PC-3 (cell line): ENCODE measurements at regions not wholly inside any gene's neighbourhood (a gene's known extent, or its start where the extent isn't known, plus 50 kb on each side); places are given as distances from the start of the nearest gene placed in this dataset.

ENCODE experiments used
- ATAC-seq: fragments of 200-7000 bp; cut with Tn5 transposase; 2 replicates; pipeline ENCODE4 v1.9.1; 2020; ENCODE audit warnings: mild to moderate bottlenecking, moderate library complexity
- BruUV-seq: library from RNA; stranded (reverse); fragments of 400-500 nt; replicated peaks from 2 replicates; lab custom pipeline; 2021; lab: Mats Ljungman, UMichigan
- CTCF ChIA-PET: fragments of 300-600 bp; sonication (Branson Sonifier 250); formaldehyde crosslinking; loops from one replicate; lab custom pipeline; 2022; ENCODE audit warnings: antibody characterized with exemption; lab: Charles Lee
- POLR2A ChIA-PET: fragments of 300-600 bp; sonication (Branson Sonifier 250); formaldehyde crosslinking; loops from one replicate; lab custom pipeline; 2022; ENCODE audit warnings: antibody characterized with exemption; ENCODE audit not compliant: unreplicated experiment; lab: Charles Lee
- DNase-seq: peaks from one replicate; pipeline ENCODE4 v3.0.0-alpha.2; 2015
- H2AFZ ChIP-seq: fragments of 300-600 bp; sonication (generic); 2 replicates; pipeline ENCODE4 v1.6.0; 2016; ENCODE audit warnings: antibody characterized with exemption, low read length
- H3F3A ChIP-seq: fragments of 300-600 bp; sonication (generic); one replicate; pipeline ENCODE4 v1.6.0; 2017; ENCODE audit warnings: antibody characterized with exemption, low read length, control low read depth, mild to moderate bottlenecking; ENCODE audit not compliant: unreplicated experiment
- H3K27ac ChIP-seq: fragments of 300-600 bp; sonication (generic); 2 replicates; pipeline ENCODE4 v1.5.1; 2016; ENCODE audit warnings: mild to moderate bottlenecking, low read length
- H3K27me3 ChIP-seq: fragments of 300-600 bp; sonication (generic); 2 replicates; pipeline ENCODE4 v1.6.1; 2016; ENCODE audit warnings: low read length, mixed read lengths
- H3K36me3 ChIP-seq: fragments of 300-600 bp; sonication (generic); 2 replicates; pipeline ENCODE4 v1.6.1; 2016; ENCODE audit warnings: low read depth, mixed run types, low read length, mixed read lengths
- H3K4me1 ChIP-seq: fragments of 300-600 bp; sonication (generic); 2 replicates; pipeline ENCODE4 v1.5.1; 2016; ENCODE audit warnings: low read length; ENCODE audit not compliant: insufficient read depth
- H3K4me2 ChIP-seq: fragments of 300-600 bp; sonication (generic); 2 replicates; pipeline ENCODE4 v1.6.0; 2016; ENCODE audit warnings: low read length
- H3K4me3 ChIP-seq: fragments of 300-600 bp; sonication (generic); 2 replicates; pipeline ENCODE4 v1.5.1; 2016; ENCODE audit warnings: mild to moderate bottlenecking, low read length, mixed read lengths
- H3K79me2 ChIP-seq: fragments of 300-600 bp; sonication (generic); 2 replicates; pipeline ENCODE4 v1.6.1; 2017; ENCODE audit warnings: low read length, mixed read lengths
- H3K9ac ChIP-seq: fragments of 300-600 bp; sonication (generic); 2 replicates; pipeline ENCODE4 v1.6.0; 2016; ENCODE audit warnings: mild to moderate bottlenecking, low read length
- H3K9me2 ChIP-seq: fragments of 300-600 bp; sonication (generic); replicated peaks from 2 replicates; pipeline ENCODE4 v1.6.1; 2016; ENCODE audit warnings: mixed run types, low read length, mixed read lengths
- H3K9me3 ChIP-seq: fragments of 300-600 bp; sonication (generic); 2 replicates; pipeline ENCODE4 v1.6.1; 2016; ENCODE audit warnings: low read length, mixed read lengths
- H4K20me1 ChIP-seq: fragments of 300-600 bp; sonication (generic); 2 replicates; pipeline ENCODE4 v1.6.1; 2016; ENCODE audit warnings: low read length, mixed read lengths
- EZH2 ChIP-seq: fragments of 300-600 bp; sonication (generic); IDR thresholded peaks from one replicate; pipeline ENCODE4 v1.6.1; 2017; ENCODE audit warnings: antibody characterized with exemption, mild to moderate bottlenecking, low read length; ENCODE audit not compliant: unreplicated experiment
- EZH2phosphoT487 ChIP-seq: fragments of 300-600 bp; sonication (generic); IDR thresholded peaks from 2 replicates; pipeline ENCODE4 v1.6.1; 2018; ENCODE audit warnings: mild to moderate bottlenecking, antibody characterized with exemption, low read length, borderline replicate concordance
- intact Hi-C: fragments of 100-400 bp; cut with micrococcal nuclease; formaldehyde crosslinking; loops from 2 replicates; pipeline ENCODE4 v1.9.0; 2023
- TF ChIP-seq, protein P1 (sequence below): fragments of 300-600 bp; sonication (generic); conservative IDR thresholded peaks from 2 replicates; pipeline ENCODE4 v1.5.1; 2017; ENCODE audit warnings: antibody characterized with exemption, low read depth, mild to moderate bottlenecking, low read length

DNA sequence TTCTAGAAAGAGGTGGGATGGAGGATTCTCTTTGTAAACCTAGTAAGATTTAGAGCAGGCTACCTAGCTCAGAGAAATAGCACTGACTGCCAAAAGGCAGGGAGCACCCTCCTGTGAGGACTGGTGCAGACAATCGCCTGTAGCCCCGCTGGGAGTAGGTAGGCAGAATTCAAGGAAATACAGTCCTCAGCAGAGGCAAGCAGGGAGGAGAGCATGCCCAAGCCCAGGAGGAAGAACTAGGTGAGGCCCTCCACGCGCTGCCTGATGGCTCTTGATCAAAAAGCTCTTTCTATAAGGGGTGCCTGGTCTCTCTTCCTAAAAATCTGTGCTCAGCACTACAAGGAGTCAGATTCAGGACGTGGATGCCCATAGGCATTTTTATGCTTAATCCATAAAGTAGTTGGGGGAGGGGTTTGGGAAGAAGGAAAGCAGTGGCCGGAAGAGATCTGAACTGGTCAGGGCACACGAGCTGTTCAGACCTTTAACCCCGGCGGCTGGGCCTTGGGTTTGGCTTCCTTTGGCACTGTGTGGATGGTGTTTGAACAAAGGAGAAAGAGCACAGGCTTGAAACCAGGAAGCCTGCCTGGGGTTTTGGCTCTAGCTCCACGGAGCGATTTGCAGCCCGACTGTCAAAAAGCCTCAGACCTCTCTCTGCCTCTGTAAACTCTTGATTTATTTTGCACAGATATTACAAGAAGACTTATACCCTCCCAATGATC lies 320.6 kb downstream of the FOXO1 start:
- no peak overlapping the region for H2AFZ ChIP-seq
- H3K9me3 ChIP-seq, result no peaks in the 10 kb centered on the region
- H3K4me2 ChIP-seq, result no peak overlapping the region
- no peaks in the 10 kb centered on the region for H3K36me3 ChIP-seq
- ATAC-seq, result no peak
- H3K4me1 ChIP-seq, result no peaks in the 10 kb centered on the region
- H4K20me1 ChIP-seq, result no peaks in the 10 kb centered on the region
- H3K27ac ChIP-seq, result no peak overlapping the region
- no peaks in the 10 kb centered on the region for H3K9me2 ChIP-seq
- no peaks in the 10 kb centered on the region for H3F3A ChIP-seq
- POLR2A ChIA-PET, result interaction anchor here (0.6 kb wide), 1 partner anchor 65 kb away, joined by 3 read pairs; no protein-coding TSS in a partner anchor
- H3K79me2 ChIP-seq, result no peaks in the 10 kb centered on the region
- no peak for TF ChIP-seq EZH2phosphoT487
- TF ChIP-seq, protein P1, sequence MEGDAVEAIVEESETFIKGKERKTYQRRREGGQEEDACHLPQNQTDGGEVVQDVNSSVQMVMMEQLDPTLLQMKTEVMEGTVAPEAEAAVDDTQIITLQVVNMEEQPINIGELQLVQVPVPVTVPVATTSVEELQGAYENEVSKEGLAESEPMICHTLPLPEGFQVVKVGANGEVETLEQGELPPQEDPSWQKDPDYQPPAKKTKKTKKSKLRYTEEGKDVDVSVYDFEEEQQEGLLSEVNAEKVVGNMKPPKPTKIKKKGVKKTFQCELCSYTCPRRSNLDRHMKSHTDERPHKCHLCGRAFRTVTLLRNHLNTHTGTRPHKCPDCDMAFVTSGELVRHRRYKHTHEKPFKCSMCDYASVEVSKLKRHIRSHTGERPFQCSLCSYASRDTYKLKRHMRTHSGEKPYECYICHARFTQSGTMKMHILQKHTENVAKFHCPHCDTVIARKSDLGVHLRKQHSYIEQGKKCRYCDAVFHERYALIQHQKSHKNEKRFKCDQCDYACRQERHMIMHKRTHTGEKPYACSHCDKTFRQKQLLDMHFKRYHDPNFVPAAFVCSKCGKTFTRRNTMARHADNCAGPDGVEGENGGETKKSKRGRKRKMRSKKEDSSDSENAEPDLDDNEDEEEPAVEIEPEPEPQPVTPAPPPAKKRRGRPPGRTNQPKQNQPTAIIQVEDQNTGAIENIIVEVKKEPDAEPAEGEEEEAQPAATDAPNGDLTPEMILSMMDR, result no peak
- BruUV-seq, result no TSS peak
- H3K27me3 ChIP-seq, result no peaks in the 10 kb centered on the region
- no peak for DNase-seq
- CTCF ChIA-PET, result no interaction called here
- no peak overlapping the region for H3K4me3 ChIP-seq
- intact Hi-C loops, result loop anchor here (10.0 kb wide), 1 partner anchor 319 kb away; the partner anchor contains the start of gene FOXO1
- no peak overlapping the region for H3K9ac ChIP-seq

DNA sequence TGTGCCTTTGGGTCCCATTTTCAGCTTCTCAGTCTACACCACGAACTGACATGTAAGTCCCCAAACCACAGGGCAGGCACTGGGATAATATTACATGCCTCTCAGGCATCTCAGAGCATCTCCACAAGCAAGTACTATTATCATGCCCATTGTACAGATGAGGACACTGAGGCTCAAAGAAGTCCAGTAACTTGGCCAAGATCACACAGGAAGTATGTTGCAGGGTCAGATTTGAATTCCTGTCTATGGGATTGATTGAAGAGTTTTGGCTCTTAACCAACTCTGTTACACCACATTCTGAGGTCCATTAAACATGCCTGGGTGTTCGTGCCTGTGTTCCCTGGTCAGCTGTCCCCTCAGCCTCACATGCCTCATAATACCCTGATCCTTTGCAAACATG lies 319.8 kb downstream of the FOXO1 start:
- ATAC-seq (no peak), DNase-seq (no peak)
- Histone ChIP-seq H4K20me1 (no peaks in the 10 kb centered on the region), H3K4me2 (no peak overlapping the region), H3F3A (no peaks in the 10 kb centered on the region), H3K4me1 (no peaks in the 10 kb centered on the region), H2AFZ (no peak overlapping the region), H3K36me3 (no peaks in the 10 kb centered on the region), H3K79me2 (no peaks in the 10 kb centered on the region), H3K9ac (no peak overlapping the region), H3K27me3 (no peaks in the 10 kb centered on the region), H3K27ac (no peak overlapping the region), H3K9me3 (no peaks in the 10 kb centered on the region), H3K4me3 (no peak overlapping the region), H3K9me2 (no peaks in the 10 kb centered on the region)
- ChIA-PET CTCF (no interaction called here), POLR2A (no interaction called here)
- intact Hi-C loops, result loop anchor here (10.0 kb wide), 1 partner anchor 318 kb away; the partner anchor contains the start of gene FOXO1
- BruUV-seq, result no TSS peak
- TF ChIP-seq, protein P1, result no peak
- TF ChIP-seq EZH2phosphoT487 (no peak), EZH2 (no peak)

DNA sequence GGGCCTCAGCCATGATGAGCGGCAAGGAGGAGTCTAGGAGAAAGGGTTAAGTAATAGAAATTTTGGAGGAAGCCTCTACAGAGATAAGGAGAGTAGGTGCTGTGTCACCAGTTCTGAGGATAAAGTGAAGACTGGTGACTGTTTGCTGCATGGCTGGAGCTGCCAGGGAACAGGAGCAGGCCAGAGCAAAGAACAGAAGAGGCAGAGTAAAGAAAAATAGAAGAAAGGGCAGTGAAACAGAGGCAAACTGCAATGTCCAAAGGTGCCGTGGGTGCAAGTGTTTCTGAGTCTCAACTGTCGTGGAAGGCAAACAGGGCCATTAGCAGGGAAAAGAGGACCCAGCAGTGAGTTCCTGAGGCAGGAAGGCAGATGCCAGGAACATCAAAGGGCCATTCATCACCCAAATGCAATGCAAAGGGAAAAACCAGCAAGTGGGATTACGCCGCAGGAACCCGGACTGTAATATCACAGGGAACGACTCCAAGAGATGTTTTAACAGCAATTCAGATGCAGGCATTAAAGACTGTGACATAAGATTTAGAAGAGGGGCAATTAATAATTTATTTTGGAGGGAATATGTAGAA lies 318.3 kb downstream of the FOXO1 start:
- Histone ChIP-seq H2AFZ (no peak overlapping the region), H3K9ac (no peak overlapping the region), H3K79me2 (no peaks in the 10 kb centered on the region), H3K9me3 (no peaks in the 10 kb centered on the region), H3F3A (no peaks in the 10 kb centered on the region), H3K4me3 (no peak overlapping the region), H3K27me3 (no peaks in the 10 kb centered on the region), H3K4me2 (no peak overlapping the region), H3K27ac (no peak overlapping the region), H3K36me3 (no peaks in the 10 kb centered on the region), H4K20me1 (no peaks in the 10 kb centered on the region), H3K9me2 (no peaks in the 10 kb centered on the region), H3K4me1 (no peaks in the 10 kb centered on the region)
- ATAC-seq (no peak), DNase-seq (no peak)
- intact Hi-C loops, result loop anchor here (10.0 kb wide), 1 partner anchor 317 kb away; the partner anchor contains the start of gene FOXO1
- TF ChIP-seq EZH2 (no peak), EZH2phosphoT487 (no peak)
- TF ChIP-seq, protein P1, result no peak
- ChIA-PET POLR2A (no interaction called here), CTCF (no interaction called here)
- BruUV-seq, result no TSS peak
